C4-2B (cell line): ENCODE measurements at regions not wholly inside any gene's neighbourhood (a gene's known extent, or its start where the extent isn't known, plus 50 kb on each side); places are given as distances from the start of the nearest gene placed in this dataset.

Experiments
- CTCF ChIP-seq: fragments of 450-650 bp; conservative IDR thresholded peaks from 2 replicates; pipeline ENCODE4 v1.5.1; 2017; ENCODE audit warnings: mild to moderate bottlenecking
- ZFX ChIP-seq: fragments of 450-650 bp; IDR thresholded peaks from 2 replicates; pipeline ENCODE4 v1.6.1; 2017

GRCh38 chr6:40948570-40948969 lies 90.5 kb downstream of the UNC5CL start:
- no peak for TF ChIP-seq CTCF
- TF ChIP-seq ZFX = no peak
